Fibroblast of gingiva (primary cell): ENCODE measurements at regions not wholly inside any gene's neighbourhood (a gene's known extent, or its start where the extent isn't known, plus 50 kb on each side); places are given as distances from the start of the nearest gene placed in this dataset.

Experiments
- DNase-seq: peaks from one replicate; pipeline ENCODE4 v3.0.0-alpha.2; 2011; ENCODE audit warnings: low read depth

DNA sequence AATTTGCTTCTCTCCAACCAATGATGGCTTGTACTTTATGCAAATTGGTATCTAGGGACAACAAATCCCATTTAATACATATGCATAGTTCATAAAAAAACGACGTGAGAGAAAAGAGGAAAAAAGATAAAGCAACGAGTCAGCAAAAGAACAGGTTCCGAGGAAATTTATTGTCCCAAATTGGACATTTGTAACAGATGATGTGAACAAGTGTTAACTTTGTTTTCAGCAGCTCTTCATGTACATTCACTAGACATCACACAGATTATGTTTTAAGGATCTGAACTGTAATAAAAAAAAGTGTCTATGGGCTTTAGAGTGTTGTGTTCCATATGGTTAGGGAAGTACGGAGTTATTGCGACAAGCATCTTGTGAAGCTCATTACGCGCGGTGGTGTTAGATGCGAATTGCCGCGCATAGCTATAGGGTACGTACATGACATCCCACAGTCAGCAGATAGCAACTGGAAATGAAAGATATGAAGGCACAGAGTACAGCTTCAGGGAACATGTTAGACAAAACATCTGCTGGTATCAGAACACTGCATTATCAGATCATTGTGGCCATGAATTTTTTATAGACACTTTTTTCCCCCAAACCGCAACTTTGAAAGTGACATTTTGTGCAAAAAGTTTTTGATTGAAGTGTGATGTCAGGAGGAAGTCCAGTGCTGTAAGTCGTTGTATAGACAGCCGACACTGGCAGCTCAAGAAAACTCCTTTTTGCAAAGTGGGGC lies 1073.1 kb upstream of the FANCL start:
- no peak for DNase-seq

DNA sequence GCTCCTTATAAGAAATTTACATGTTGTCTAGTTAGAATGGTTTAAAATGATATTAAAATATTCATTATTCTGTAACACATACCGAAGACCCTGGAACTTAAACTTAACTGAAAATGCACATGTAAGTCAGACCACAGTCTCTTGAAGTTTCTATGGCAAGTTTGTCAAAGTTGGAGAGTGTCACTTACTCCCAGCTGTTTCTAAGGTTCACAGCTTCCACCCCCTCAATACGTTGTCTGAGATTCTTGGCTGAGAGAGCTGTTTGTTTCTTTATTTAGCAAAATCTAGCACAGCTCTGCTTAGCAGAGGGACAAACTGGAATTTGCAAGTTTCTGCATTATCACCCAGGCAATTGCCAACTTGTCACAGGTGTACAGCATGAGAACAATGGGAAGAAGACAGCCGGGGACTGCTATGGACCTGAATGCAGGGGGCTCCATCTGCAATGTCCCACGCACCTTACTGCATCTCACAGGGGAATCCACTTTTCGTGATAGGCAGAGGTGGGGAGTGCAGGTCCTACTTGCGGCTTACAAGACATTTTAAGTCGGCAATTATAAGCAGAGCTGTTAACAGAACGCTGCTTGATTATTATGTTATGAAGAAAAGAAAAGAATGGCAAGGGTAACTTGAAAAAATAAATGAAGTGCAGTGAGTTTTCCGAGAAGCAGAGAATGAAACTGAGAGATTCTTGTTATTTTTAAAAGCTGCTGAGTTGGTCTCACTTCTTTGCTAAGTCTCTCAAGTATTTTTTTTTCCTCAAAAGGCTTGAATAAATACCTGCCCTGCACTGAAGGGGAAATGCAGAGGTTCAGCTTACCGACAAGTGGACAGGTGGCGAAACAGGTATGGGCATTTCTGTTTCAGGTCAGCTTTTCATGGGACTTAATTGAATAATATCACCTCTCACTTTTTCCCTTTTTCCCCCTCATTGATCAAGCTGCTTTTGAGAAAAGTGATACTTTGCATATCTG lies 1072.1 kb upstream of the FANCL start:
- DNase-seq, result no peak

DNA sequence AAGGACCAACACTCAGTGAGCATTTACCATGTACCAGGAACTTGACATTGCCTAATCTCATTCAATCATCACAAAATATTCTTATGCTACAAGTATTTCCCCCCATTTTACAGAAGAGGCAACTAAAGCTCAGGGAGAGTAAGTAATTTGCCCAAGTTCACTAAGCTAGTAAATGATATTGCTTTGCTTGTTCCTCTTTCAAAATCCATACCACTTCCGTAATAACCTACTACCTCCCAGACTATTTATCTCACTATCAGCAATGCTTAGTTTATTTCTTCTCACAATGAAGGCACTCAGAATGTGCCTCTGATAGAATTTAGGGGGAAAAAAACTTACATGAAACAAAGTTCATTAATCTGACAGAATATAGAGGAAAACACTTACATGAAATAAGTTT lies 1070.9 kb upstream of the FANCL start:
- DNase-seq, result no peak

DNA sequence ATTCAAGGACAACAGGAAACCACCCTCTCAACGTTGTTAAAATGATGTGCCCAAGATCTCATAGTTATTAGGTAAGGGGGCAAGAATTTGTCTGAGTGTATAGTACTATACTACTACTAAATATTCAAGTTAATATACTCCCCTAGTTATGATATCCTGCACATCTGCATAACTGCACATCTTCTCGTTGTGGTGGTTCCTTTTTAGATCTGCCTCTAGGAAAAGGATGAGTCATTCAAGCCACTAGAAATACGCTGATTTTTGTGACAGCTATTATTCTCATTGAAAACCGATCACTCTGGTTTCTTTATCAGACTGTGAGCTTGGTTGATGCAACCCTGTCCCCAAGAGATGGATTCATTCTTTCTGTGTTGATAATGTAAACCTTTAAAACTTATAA lies 1067.0 kb upstream of the FANCL start:
- no peak for DNase-seq

DNA sequence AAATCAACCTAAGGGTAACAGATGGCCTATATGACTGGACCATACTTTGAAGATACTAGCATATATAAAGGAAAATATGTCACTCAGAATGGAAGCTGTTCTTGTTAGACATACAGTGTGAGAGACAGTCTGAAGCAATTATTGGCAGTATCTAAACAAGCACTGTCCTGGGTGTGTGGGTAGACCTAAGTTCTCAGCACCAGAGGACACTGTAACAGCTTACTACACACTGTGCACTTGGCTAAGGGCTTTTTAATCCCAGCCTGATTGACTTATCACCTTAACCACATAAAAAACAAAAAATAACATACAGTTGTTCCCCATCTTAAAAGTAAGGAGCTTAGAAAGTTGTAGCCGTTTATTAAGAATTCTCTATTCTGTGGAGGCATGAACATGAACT lies 1066.1 kb upstream of the FANCL start:
- no peak for DNase-seq

DNA sequence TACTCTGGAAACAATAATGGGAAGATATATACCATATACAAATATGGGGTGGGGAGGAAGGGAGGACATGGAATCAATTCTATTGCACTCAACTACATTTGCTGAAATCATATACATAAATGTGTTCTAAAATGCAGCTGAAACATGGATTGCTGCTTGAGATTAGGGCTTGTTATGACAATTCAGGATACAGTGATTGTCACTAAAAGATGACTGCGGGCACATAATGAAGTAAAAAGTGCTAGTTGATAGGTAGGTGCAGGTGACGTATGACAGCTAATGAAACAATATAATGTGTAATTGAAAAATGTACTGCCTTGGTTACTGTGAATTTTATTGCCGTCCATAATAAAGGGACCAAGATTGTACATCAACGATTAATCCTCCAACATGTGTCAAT lies 1062.1 kb upstream of the FANCL start:
- DNase-seq, result no peak

DNA sequence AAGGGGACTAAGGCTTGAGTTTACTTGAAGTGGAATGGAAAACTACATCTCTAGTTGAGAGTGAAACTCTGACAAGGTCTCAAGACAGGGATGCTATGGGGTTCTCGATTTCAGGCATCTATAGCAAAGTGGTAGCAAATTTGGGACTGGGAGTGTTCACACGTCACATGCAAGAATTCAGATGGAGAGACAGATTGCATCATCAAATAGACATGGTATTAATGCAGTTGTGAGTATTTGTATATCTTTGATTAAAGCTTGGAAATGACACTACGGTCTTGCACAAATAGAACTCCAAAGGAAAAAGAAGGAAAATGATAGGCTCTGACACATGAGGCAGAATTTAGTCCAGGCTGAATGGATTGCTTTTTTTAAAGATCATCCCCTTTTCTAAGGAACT lies 1061.6 kb upstream of the FANCL start:
- DNase-seq, result no peak

DNA sequence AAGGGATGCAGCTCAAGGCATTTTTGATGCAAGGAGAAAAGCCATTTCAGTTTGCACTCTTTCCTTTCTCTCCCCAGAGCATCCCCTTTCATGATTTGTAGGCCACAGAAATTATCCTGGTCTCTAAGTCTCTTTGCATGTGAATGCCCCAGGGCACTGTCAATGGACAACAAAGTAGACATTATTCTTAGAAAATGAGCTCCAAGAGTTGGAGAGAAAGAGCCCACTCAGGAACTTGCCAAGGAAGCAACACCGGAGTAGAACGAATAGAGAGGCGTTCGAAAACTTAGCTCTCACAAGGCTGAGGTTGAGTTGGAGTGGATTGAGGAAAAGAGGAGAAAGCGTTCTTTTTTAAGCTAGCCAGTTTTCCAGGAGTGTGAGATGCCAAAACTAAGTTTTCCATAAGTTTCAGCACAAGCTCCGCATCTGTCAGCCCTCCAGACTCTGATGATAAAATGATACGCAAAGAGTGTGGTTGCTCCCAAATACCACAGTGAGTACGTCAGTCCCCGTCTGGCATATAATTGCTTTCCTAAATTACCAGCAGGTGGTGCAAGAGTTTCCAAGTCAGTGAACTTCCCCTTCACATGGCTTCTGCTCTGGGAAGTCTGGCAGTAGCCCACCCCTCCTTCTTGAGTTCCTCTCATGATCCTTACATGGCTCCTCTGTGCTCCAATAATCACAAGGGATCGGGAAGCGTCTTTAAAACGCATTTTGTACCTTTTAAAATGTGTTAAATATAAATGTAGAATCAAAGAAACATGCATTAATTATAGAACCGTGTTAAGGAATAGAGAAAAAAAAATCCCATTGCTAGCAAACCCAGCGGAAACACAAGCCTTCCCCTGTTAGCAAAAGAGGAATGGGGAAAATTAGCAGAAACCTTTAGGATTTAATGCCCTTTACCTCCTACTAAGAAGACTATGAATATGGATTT lies 1060.6 kb upstream of the FANCL start:
- DNase-seq, result peak; percentile 26

DNA sequence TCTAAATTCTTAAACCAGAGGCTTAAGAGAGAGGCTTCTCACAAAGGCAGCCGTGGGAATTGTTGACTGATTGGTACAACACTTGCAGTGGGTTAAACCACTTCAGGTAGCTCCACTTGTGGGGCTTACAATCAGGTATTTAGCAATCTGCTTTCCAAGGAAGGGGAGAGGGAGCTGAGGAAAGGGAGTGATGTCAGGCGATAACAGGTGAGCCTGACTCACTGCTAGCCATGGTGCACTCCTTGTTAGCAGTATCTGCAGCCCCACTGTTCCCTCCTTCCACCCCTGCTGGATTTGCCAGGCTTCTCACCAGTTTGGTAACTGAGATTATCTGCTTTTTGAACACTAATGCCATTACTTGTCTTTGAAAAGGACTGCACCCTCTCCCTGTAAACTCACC lies 1056.7 kb upstream of the FANCL start:
- DNase-seq, result no peak

DNA sequence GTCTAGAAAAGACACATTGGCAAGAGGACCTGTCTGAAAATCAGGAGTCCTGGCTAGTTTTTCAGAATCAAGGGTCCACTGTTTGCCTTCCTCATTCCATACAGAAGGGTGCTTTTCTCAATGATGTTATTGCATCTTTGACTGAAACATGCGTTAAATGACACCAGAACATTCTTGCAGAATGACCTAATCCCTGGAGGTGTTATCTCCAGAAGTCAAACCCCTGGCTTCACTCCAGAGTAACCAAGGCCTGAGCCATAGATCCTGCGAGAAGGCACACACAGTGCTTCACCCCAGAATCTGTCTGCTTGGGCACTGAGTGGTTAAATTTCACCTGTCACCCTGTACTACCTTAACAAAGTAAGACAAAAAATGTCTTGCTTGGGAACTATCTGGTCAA lies 1055.2 kb upstream of the FANCL start:
- DNase-seq, result no peak

DNA sequence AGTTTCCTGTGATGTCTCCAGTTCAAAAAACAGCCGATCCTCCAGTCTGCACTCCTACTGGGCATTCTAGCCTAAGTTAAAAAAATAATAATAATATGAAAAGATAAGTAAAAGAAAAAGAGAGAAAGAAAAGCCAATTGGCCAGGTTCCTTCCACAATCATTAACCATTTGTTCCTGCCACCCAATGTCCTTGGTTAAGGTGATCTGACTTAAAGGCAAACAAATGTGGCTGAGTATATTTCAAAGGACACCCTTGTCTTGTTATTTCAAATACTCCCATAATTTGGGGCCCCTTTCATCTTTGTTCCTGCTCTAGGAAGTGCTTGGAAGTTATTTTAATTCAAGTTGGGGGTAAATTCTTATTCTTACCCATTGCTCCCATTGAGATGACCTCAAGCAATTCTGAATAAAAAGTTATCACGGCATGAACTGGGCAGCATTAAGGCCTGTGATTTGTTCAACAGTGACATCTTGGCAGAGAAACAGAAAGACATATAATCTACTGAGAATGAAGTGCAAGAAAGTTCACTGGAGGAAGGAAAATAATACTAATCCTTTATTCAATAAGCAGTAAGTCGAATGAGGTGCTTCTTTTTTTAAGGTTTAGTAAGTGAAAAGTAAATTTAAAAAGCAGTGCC lies 1054.5 kb upstream of the FANCL start:
- no peak for DNase-seq

DNA sequence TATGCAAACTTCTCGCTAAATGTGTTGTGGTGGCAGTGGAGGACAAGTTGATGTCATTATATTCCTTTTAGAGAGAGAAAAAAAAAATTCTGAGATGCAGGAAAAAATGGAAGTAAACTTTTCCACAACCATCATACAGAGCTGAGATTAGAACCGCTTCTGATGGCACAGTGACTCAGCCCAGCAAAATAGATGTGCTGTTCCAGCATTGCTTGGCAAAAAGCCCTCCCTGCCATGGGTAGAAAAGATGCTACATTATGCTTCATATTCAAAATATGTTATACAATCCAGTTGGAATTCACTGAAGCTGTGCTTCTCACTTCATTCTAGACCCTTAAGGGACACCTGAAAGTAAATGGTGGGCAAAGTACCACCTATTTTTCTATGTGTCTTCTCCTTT lies 1047.6 kb upstream of the FANCL start:
- no peak for DNase-seq

DNA sequence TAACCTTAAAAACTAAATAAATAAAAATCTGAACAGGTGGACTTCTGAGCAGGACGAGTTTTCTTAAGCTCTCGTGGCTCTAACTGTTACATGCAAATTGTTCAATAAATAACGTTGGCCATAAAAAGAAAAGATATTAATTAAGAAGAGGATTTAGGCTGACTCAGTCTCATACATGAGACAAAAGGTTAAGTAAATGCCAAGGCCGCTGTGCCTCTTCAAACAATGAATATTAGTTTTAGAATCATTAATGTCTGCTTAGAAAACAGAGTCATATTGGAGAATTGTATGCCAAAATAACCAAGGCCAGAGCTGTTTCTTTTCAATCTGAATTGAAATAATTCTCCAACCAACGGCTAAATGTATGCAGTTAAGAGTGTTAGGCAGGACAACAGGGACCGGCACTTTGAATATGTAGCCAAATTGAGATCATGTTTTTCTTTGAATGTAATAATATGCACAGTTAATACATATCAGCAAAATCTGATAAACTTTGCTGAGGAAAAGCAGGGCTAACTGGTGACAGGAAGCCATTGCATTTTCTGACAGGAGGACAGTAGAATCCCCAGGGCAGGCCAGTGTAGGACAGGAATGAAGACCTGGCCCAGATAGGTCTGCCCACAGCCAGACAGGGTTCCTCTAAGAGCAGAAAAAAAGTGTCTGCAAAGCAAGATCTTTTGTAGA lies 1041.4 kb upstream of the FANCL start:
- no peak for DNase-seq

DNA sequence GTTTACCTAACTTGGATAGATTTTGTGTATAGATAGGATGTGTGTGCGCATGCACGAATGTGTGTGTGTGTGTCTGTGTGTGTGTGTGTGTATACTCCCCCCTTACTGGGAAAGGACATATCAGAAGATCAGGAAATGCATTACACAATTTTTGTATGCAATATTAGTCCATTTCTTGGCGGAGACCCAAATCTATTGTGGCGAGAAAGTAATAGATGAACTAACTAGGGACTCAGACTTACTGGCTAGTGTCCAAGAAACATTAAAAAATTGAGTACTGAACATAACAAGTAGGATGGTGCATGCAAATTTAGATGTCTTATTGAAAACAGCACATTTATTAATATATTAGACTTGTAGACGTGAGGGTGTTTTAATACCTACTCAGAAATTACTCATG lies 1036.5 kb upstream of the FANCL start:
- DNase-seq, result no peak

DNA sequence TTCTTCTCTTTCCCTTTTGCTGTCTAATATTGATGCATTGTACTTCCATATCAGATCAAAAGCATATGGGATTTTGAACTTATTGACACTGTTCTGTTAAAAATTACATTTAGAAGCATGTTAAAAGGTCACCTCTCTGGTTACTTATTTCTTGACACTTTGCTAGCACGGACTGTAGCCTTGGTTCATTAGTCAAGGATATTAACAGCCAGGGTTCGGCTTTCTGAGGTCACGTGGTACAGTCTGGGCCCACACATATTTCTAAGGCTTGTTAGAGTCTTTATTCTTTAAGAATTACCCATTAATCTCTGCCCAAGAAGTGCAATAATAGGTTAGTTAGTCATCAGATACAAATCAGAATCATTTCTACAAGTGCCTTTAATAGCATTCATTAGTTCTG lies 1035.8 kb upstream of the FANCL start:
- DNase-seq, result no peak

DNA sequence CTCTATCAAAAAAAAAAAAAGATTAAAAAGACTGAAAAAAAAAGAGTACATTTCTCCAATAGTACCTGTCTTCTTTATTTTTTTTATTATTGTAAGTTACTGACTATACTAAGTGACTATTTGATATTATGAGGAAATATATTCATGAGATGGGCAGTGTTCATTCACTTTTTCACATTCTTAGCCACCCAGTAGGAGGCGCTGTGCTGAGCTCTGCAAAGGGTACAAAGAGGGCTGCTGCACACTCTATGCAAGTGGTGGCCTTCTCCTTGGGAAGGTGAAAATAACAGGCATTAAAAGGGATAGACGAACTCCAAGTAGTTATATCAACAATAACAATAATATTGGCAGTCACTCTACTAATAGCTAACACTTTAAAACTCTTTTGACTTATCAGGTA lies 1034.9 kb upstream of the FANCL start:
- no peak for DNase-seq

DNA sequence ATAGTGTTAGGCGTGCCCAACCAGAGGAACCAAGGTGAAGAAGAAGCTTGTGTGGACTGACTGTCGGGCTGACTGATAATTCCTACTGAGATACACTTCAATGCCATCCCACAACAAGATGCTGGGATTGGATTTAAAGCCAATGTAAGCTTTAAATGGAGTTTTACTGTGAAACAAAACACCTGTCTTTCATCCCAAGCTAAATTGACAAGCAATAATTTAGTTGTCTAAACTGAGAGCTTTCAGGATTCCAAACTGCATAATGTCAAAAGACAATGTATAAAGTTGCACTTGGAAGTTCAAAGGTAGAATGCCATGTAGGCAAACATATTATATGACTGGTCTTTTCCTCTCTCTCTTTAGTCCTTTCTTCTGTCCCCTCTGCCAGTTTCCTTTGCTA lies 1025.3 kb upstream of the FANCL start:
- DNase-seq, result no peak

DNA sequence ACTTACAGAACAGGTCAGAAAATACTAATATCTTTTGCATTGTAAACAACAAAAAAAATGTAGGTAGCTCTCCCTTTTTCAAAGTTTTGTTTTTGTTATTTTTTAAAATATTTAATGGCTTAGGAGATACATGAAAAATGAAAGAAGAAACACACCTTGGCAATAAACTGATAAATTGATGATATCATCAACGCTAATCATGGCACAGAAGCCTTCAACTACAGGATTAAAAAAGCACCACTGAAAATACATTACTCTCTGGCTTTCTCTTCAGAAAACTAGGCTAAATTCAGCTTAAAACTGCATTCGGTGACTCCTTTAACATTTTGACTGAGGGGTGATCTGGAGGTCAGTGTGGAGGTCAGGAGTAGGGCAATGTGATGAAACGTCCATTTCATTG lies 1018.8 kb upstream of the FANCL start:
- DNase-seq, result no peak

DNA sequence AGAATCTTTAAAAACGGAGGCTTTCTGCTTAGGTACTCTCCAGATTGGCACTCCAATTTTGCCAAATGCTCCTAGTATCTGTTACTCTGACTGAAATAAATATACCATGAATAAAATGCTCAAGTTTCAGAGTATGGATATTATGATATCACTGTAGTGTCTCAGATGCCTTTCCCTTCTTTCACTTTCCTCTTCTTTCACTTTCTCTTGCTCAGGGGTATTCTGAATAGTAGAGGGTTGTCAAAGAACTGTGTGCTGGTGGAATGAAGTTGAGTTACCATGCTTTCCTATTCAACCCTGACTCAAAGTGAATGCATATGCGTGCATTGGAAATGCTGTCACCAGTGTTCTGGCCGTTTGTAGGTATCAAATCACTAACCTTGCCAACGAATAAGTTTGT lies 1015.2 kb upstream of the FANCL start:
- no peak for DNase-seq

DNA sequence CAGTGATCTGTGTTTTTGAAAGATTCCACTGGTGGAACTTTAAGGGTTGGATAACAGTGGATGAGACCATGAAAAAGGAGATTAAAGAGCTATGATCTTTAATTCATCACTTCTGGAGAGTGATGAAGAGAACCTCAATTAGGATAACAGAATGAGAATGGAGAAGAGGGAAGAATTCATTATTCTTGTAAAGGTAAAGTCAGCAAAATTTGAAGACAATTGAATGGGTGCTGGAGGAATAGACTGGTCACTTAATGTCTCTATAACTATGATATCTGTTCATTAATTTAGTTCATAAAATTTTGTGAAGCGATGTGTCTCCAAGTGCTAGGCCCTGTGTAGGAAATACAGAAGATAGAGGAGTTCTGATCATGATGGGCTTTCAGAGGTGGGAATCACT lies 1013.2 kb upstream of the FANCL start:
- DNase-seq, result no peak

DNA sequence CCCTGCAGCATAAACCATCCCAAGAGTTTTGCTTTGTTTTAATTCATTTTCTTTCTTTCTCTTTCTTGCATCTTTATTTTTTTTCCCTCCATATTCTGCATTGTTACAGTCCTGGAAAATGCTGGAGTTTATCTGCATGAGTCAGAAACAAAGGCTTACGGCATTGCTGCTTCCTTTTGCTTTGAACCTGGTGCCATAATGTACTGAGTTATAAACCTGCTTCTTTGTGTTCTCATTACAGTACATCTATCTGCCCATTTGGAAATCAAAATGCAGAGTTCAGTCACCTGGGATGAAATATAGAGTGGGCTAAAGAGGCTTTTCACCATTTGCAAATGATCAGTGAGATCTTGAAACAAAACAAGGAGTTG lies 1009.2 kb upstream of the FANCL start:
- DNase-seq, result no peak
